Testis (tissue), 2 donors: ENCODE measurements at regions not wholly inside any gene's neighbourhood (a gene's known extent, or its start where the extent isn't known, plus 50 kb on each side); places are given as distances from the start of the nearest gene placed in this dataset.

Source experiments
- POLR2A ChIP-seq: fragments of 450-650 bp; IDR thresholded peaks from one replicate; pipeline ENCODE4 v1.6.1; 2017; ENCODE audit warnings: antibody characterized with exemption, mild to moderate bottlenecking, moderate library complexity
- TF ChIP-seq, protein P1 (sequence below), 3 experiments: fragments of 450-650 bp in 2 of 3; fragments of 200-600 bp in 1 of 3; sonication (generic) in 1 of 3; IDR thresholded peaks; one replicate each; pipeline ENCODE4 v1.5.1; 2016 to 2019; ENCODE audit warnings: antibody characterized with exemption in 3 of 3, mild to moderate bottlenecking in 2 of 3, moderate library complexity in 1 of 3

- TF ChIP-seq, protein P1, sequence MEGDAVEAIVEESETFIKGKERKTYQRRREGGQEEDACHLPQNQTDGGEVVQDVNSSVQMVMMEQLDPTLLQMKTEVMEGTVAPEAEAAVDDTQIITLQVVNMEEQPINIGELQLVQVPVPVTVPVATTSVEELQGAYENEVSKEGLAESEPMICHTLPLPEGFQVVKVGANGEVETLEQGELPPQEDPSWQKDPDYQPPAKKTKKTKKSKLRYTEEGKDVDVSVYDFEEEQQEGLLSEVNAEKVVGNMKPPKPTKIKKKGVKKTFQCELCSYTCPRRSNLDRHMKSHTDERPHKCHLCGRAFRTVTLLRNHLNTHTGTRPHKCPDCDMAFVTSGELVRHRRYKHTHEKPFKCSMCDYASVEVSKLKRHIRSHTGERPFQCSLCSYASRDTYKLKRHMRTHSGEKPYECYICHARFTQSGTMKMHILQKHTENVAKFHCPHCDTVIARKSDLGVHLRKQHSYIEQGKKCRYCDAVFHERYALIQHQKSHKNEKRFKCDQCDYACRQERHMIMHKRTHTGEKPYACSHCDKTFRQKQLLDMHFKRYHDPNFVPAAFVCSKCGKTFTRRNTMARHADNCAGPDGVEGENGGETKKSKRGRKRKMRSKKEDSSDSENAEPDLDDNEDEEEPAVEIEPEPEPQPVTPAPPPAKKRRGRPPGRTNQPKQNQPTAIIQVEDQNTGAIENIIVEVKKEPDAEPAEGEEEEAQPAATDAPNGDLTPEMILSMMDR (IDR thresholded peaks at IDR 0.05): no peak
- TF ChIP-seq POLR2A: no peak
Observed at GRCh38 chr4:66062921-66063320, 392.6 kb upstream of the EPHA5 start.
